GM12878 (cell line): ENCODE measurements at regions not wholly inside any gene's neighbourhood (a gene's known extent, or its start where the extent isn't known, plus 50 kb on each side); places are given as distances from the start of the nearest gene placed in this dataset.

Source experiments
- ATAC-seq: fragments of 200-7000 bp; cut with Tn5 transposase; 3 replicates; pipeline ENCODE4 v1.9.1; 2020; ENCODE audit warnings: mild to moderate bottlenecking, moderate library complexity
- BruUV-seq: library from RNA; stranded (reverse); fragments of 400-500 nt; replicated peaks from 2 replicates; lab custom pipeline; 2021; lab: Mats Ljungman, UMichigan
- CTCF ChIA-PET: fragments of 300-600 bp; sonication (Branson Sonifier 250); formaldehyde crosslinking; extraction: SDS; loops from one replicate; lab custom pipeline; 2021; ENCODE audit warnings: inconsistent platforms; lab: Yijun Ruan, JAX
- POLR2A ChIA-PET: fragments of 350-600 bp; formaldehyde crosslinking; extraction: SDS; loops from one replicate; lab custom pipeline; 2021; ENCODE audit warnings: inconsistent platforms; lab: Charles Lee
- RAD21 ChIA-PET: fragments of 300-600 bp; sonication (Branson Sonifier 250); formaldehyde crosslinking; loops from one replicate; lab custom pipeline; 2023; ENCODE audit warnings: antibody characterized with exemption; ENCODE audit not compliant: unreplicated experiment; lab: Charles Lee
- SMC1A ChIA-PET: fragments of 300-600 bp; sonication (Branson Sonifier 250); formaldehyde crosslinking; loops from one replicate; lab custom pipeline; 2023; ENCODE audit not compliant: unreplicated experiment, uncharacterized antibody; lab: Charles Lee
- DNase-seq: peaks from one replicate; pipeline ENCODE4 v3.0.0-alpha.2; 2011; ENCODE audit warnings: low read depth, low spot score
- FAIRE-seq: peaks from 3 replicates; lab custom pipeline; 2011; peaks lifted over from hg19 to GRCh38; lab: Jason Lieb, UNC
- H2AFZ ChIP-seq: 2 replicates; pipeline ENCODE4 v1.6.0; 2011; ENCODE audit warnings: low read depth, low read length, control low read depth; ENCODE audit not compliant: control insufficient read depth
- H3K27ac ChIP-seq: 2 replicates; pipeline ENCODE4 v1.5.1; 2011; ENCODE audit warnings: control low read depth; ENCODE audit not compliant: control insufficient read depth, insufficient read depth
- H3K27me3 ChIP-seq, 2 experiments: replicated peaks in 1 of 2; 2 replicates each; pipeline versions ENCODE4 v1.6.0 to v1.6.1; 2011; ENCODE audit warnings: low read length in 1 of 2; ENCODE audit not compliant: control insufficient read depth in 2 of 2, insufficient read depth in 2 of 2
- H3K36me3 ChIP-seq, 2 experiments: 2 replicates each; pipeline ENCODE4 v1.5.1; 2011; ENCODE audit warnings: low read length in 1 of 2; ENCODE audit not compliant: control insufficient read depth in 2 of 2, insufficient read depth in 2 of 2
- H3K4me1 ChIP-seq: 2 replicates; pipeline ENCODE4 v1.6.1; 2011; ENCODE audit warnings: mild to moderate bottlenecking, low read length, moderate library complexity, mixed read lengths; ENCODE audit not compliant: control insufficient read depth, insufficient read depth
- H3K4me2 ChIP-seq: 2 replicates; pipeline ENCODE4 v1.6.0; 2011; ENCODE audit warnings: control low read depth; ENCODE audit not compliant: control insufficient read depth, insufficient read depth
- H3K4me3 ChIP-seq: fragments of 200-600 bp; sonication (generic); 2 replicates; pipeline ENCODE4 v1.5.1; 2016
- H3K79me2 ChIP-seq: 2 replicates; pipeline ENCODE4 v1.6.0; 2011; ENCODE audit warnings: low read length; ENCODE audit not compliant: control insufficient read depth, insufficient read depth
- H3K9ac ChIP-seq: 2 replicates; pipeline ENCODE4 v1.8.0; 2011; ENCODE audit warnings: low read length, control low read depth, mixed read lengths; ENCODE audit not compliant: control insufficient read depth, insufficient read depth
- H3K9me3 ChIP-seq: replicated peaks from 3 replicates; pipeline ENCODE4 v1.5.1; 2011; ENCODE audit warnings: mild to moderate bottlenecking, low read length; ENCODE audit not compliant: control insufficient read depth, insufficient read depth
- H4K20me1 ChIP-seq: 2 replicates; pipeline ENCODE4 v1.6.0; 2011; ENCODE audit not compliant: control insufficient read depth, insufficient read depth
- BCLAF1 ChIP-seq: fragments of 450-650 bp; IDR thresholded peaks from 2 replicates; pipeline ENCODE4 v1.6.1; 2017; ENCODE audit warnings: antibody characterized with exemption, mild to moderate bottlenecking, moderate library complexity
- CHD4 ChIP-seq: fragments of 200-600 bp; sonication (generic); IDR thresholded peaks from 2 replicates; pipeline ENCODE4 v1.6.1; 2016; ENCODE audit warnings: mild to moderate bottlenecking
- CUX1 ChIP-seq: IDR thresholded peaks from 2 replicates; pipeline ENCODE4 v1.6.1; 2012; ENCODE audit warnings: improper control_type of control experiment, low read depth, low read length; ENCODE audit not compliant: insufficient replicate concordance
- EGR1 ChIP-seq, 2 experiments: IDR thresholded peaks; 1 replicate in 1 of 2; 2 replicates in 1 of 2; pipeline ENCODE4 v1.6.1; 2011 to 2012; ENCODE audit warnings: low read depth in 2 of 2, low read length in 2 of 2, borderline replicate concordance in 1 of 2, mild to moderate bottlenecking in 1 of 2, moderate library complexity in 1 of 2
- POU2F2 ChIP-seq: IDR thresholded peaks from 3 replicates; pipeline ENCODE4 v1.6.1; 2011; ENCODE audit warnings: low read depth, mild to moderate bottlenecking, low read length, borderline replicate concordance
- SMAD5 ChIP-seq: IDR thresholded peaks from 2 replicates; pipeline ENCODE4 v1.6.1; 2016; ENCODE audit warnings: antibody characterized with exemption, low read depth
- TCF7 ChIP-seq: IDR thresholded peaks from 2 replicates; pipeline ENCODE4 v1.6.1; 2014; ENCODE audit warnings: antibody characterized with exemption, borderline replicate concordance
- ZNF274 ChIP-seq: IDR thresholded peaks from one replicate; pipeline ENCODE4 v1.8.0; 2011; ENCODE audit not compliant: insufficient read length, insufficient read depth
- WGBS: methylation state at CpG from one replicate; pipeline ENCODE4 v1.1.6; 2016; ENCODE audit warnings: low lambda C conversion rate; ENCODE audit not compliant: insufficient replicate concordance, insufficient coverage; ENCODE audit errors: missing lambda C conversion rate; 5-methylcytosine and 5-hydroxymethylcytosine counted together
- in situ Hi-C: fragments of 300-500 bp; cut with MboI; formaldehyde crosslinking; loops from 9 replicates; pipeline ENCODE4 v1.14.3; 2018; ENCODE audit warnings: mixed read lengths
- intact Hi-C: fragments of 100-400 bp; cut with micrococcal nuclease; formaldehyde crosslinking; loops from one replicate; pipeline ENCODE4 v1.14.2; 2022; ENCODE audit not compliant: unreplicated experiment

GRCh38 chr10:128711806-128712205 is 585.6 kb upstream of the MKI67 start (continued):
- TF ChIP-seq BCLAF1: no peak
- no peak for TF ChIP-seq ZNF274
- no peak for TF ChIP-seq TCF7

GRCh38 chr10:128712661-128713400 is 586.6 kb upstream of the MKI67 start:
- no peak for FAIRE-seq
- Histone ChIP-seq H3K4me2 (no peak overlapping the region), H2AFZ (no peak overlapping the region), H3K79me2 (no peaks in the 10 kb centered on the region), H3K4me1 (no peaks in the 10 kb centered on the region)
- CTCF ChIA-PET: no interaction called here
- POLR2A ChIA-PET: no interaction called here
- WGBS: 42% methylated on average over 18 of the region's 18 CpGs
- BruUV-seq: no TSS peak
- intact Hi-C loops: no loop called here
- TF ChIP-seq SMAD5 (no peak), POU2F2 (no peak), EGR1 (IDR thresholded peaks at IDR 0.05; ENCODE audit: borderline replicate concordance in 1 of 2, low read depth in 2 of 2, low read length in 2 of 2) (no peak), CUX1 (no peak), CHD4 (no peak)
- TF ChIP-seq, all 136 proteins: peak for 0
- Histone ChIP-seq H3K27me3 (no peaks in the 10 kb centered on the region), H3K36me3 (no peaks in the 10 kb centered on the region), H3K4me3 (no peak overlapping the region), H3K9ac (no peak overlapping the region), H3K27ac (no peak overlapping the region), H4K20me1 (no peaks in the 10 kb centered on the region), H3K9me3 (no peaks in the 10 kb centered on the region)
- in situ Hi-C loops: no loop called here
- no peak for ATAC-seq
- ChIA-PET RAD21 (no interaction called here), SMC1A (no interaction called here)
- DNase-seq: no peak
